ENCODE measurements at regions not wholly inside any gene's neighbourhood (a gene's known extent, or its start where the extent isn't known, plus 50 kb on each side); places are given as distances from the start of the nearest gene placed in this dataset.
"Not testable (repeated sequence)": the region's sequence is repeated elsewhere in the genome, so short reads cannot be mapped to it uniquely, and the experiment has no call there.

GRCh38 chr2:131728451-131728850 lies 200.8 kb downstream of the CCDC74A start:
- TF ChIP-seq POLR2AphosphoS5, CTCF (IDR thresholded peaks at IDR 0.05): not testable (repeated sequence)
